ENCODE measurements at regions not wholly inside any gene's neighbourhood (a gene's known extent, or its start where the extent isn't known, plus 50 kb on each side); places are given as distances from the start of the nearest gene placed in this dataset.

- TF ChIP-seq CTCF (IDR thresholded peaks at IDR 0.05) (no peak), POLR2AphosphoS5 (IDR thresholded peaks at IDR 0.05) (no peak), POLR2A (IDR thresholded peaks at IDR 0.05) (no peak)
Observed at GRCh38 chr2:198731842-198732399, 725.8 kb downstream of the SATB2 start.

All from sigmoid colon (tissue), 4 donors.